ENCODE measurements at regions not wholly inside any gene's neighbourhood (a gene's known extent, or its start where the extent isn't known, plus 50 kb on each side); places are given as distances from the start of the nearest gene placed in this dataset.
A peak's percentile ranks its signal among the peaks of the same experiment; 100 is the strongest.

- Mint-ChIP-seq H3K9me3 (peaks cover 10 to 11% of the 10 kb centered on the region in 2 experiments), H3K4me1 (peaks cover 0 to 7% of the 10 kb centered on the region in 2 experiments; a peak in 2 of 4 replicates), H3K4me3 (no peak overlapping the region), H3K36me3 (ENCODE audit: insufficient read depth in 1 of 3, low read depth in 3 of 3) (peaks cover 0 to 12% (median 4%) of the 10 kb centered on the region in 3 experiments; a peak in 5 of 7 replicates), H3K27me3 (ENCODE audit: low read depth) (no peaks in the 10 kb centered on the region), H3K27ac (peak overlapping the region in 1 of 3 experiments; percentile 5; a peak in 1 of 7 replicates)
- H2BK15ac ChIP-seq (ENCODE audit: low read depth, low read length): no peak overlapping the region
- no peak overlapping the region for H2AFZ ChIP-seq (ENCODE audit: low read length)
- H3K79me1 ChIP-seq (ENCODE audit: insufficient read depth, low read depth, low read length, poor library complexity, severe bottlenecking): no peaks in the 10 kb centered on the region
- no peaks in the 10 kb centered on the region for H4K20me1 ChIP-seq (ENCODE audit: control insufficient read depth, insufficient read depth, insufficient read length)
- H3K4me1 ChIP-seq (ENCODE audit: insufficient read depth, low read length): no peaks in the 10 kb centered on the region
- DNase-seq: no peak
- H2BK12ac ChIP-seq (ENCODE audit: insufficient read length, low read depth, low read length): no peak overlapping the region
- no peak overlapping the region for H2BK5ac ChIP-seq (ENCODE audit: insufficient read length, low read length)
- H3K23ac ChIP-seq (ENCODE audit: insufficient read length, low read depth, low read length): no peak overlapping the region
- H2AK5ac ChIP-seq (ENCODE audit: insufficient read length, low read length): no peak overlapping the region
- H4K91ac ChIP-seq (ENCODE audit: insufficient read length, low read depth, low read length): no peak overlapping the region
- no peaks in the 10 kb centered on the region for H3K23me2 ChIP-seq (ENCODE audit: insufficient read length, low read depth, low read length, poor library complexity, severe bottlenecking)
- H3K4me2 ChIP-seq (ENCODE audit: insufficient read depth, insufficient read length, low read length): no peak overlapping the region
- no CpG with 5 or more reads among the region's 5 CpGs for WGBS (ENCODE audit: extremely low coverage, insufficient read length, low lambda C conversion rate)
- H3K9ac ChIP-seq (ENCODE audit: extremely low read depth, insufficient read length, low read length): no peak overlapping the region
- H3K27ac ChIP-seq (ENCODE audit: insufficient read length, low read depth, low read length): no peak overlapping the region
- H3K14ac ChIP-seq (ENCODE audit: insufficient read depth, low read length): no peak overlapping the region
- H3K4ac ChIP-seq (ENCODE audit: low read depth, low read length): no peak overlapping the region
- no peak overlapping the region for H4K5ac ChIP-seq (ENCODE audit: insufficient read length, low read depth, low read length)
- H3K18ac ChIP-seq (ENCODE audit: insufficient read length, low read depth, low read length): no peak overlapping the region
- H4K8ac ChIP-seq (replicated peaks; ENCODE audit: insufficient read length, low read depth, low read length): no peak overlapping the region
- H3T11ph ChIP-seq (ENCODE audit: low read length): no peak overlapping the region
- H3K79me2 ChIP-seq (ENCODE audit: insufficient read depth, low read length): no peaks in the 10 kb centered on the region
- H3K9me3 ChIP-seq (ENCODE audit: control insufficient read depth, low read depth, low read length): no peaks in the 10 kb centered on the region
- TF ChIP-seq, protein P1, sequence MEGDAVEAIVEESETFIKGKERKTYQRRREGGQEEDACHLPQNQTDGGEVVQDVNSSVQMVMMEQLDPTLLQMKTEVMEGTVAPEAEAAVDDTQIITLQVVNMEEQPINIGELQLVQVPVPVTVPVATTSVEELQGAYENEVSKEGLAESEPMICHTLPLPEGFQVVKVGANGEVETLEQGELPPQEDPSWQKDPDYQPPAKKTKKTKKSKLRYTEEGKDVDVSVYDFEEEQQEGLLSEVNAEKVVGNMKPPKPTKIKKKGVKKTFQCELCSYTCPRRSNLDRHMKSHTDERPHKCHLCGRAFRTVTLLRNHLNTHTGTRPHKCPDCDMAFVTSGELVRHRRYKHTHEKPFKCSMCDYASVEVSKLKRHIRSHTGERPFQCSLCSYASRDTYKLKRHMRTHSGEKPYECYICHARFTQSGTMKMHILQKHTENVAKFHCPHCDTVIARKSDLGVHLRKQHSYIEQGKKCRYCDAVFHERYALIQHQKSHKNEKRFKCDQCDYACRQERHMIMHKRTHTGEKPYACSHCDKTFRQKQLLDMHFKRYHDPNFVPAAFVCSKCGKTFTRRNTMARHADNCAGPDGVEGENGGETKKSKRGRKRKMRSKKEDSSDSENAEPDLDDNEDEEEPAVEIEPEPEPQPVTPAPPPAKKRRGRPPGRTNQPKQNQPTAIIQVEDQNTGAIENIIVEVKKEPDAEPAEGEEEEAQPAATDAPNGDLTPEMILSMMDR (conservative IDR thresholded peaks at IDR 0.05): no peak
- H3K27me3 ChIP-seq (ENCODE audit: insufficient read depth, low read length): no peaks in the 10 kb centered on the region
- no peak overlapping the region for H3K56ac ChIP-seq (ENCODE audit: insufficient read length, low read depth, low read length)
- no peak overlapping the region for H2BK120ac ChIP-seq (ENCODE audit: low read depth, low read length, poor library complexity, severe bottlenecking)
- H2BK20ac ChIP-seq (ENCODE audit: low read depth, low read length, poor library complexity, severe bottlenecking): no peak overlapping the region
Observed at GRCh38 chr10:7015457-7015856, 395.4 kb downstream of the SFMBT2 start.

Data from H9 (cell line).